Right kidney (tissue), 1 donor: ENCODE measurements at regions not wholly inside any gene's neighbourhood (a gene's known extent, or its start where the extent isn't known, plus 50 kb on each side); places are given as distances from the start of the nearest gene placed in this dataset.

ENCODE experiments used
- DNase-seq: peaks from one replicate; pipeline ENCODE4 v3.0.0-alpha.2; 2016

DNA sequence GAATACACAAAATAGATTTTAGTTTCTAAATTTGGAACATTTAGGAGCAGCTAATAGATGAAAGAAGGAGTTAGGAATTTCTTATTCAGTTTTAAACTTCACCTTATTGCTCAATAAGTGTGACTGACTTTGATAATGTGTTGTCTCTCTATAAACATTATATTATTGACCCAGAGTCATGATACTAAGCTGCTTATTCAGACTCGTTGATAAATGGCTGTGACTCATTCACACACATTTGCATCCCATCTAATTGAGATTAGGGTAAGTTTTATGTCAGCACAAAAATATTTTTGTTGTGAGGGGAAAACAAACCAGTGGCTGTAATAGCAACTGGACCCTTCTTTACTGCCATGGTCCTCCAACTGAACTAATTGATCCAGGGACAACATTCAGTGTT is 137.6 kb downstream of the GOLIM4 start:
- no peak for DNase-seq

DNA sequence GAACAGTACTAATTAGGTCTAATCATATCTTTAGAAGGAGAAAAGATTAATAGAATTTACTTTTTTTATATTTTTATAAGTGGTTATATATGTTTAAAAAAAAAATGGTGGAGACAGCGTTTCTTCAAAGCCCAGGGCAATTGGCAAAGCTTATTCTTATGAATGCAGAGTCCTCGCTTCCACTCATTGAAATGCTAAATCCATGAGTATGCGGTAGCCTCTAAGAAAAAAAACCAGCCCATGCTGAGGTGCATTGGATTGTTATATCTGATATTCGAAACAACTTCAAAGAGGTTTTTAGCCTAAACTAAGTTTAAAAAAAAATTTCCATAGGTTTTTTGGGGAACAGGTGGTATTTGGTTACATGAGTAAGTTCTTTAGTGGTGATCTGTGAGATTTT is 142.8 kb downstream of the GOLIM4 start:
- no peak for DNase-seq

DNA sequence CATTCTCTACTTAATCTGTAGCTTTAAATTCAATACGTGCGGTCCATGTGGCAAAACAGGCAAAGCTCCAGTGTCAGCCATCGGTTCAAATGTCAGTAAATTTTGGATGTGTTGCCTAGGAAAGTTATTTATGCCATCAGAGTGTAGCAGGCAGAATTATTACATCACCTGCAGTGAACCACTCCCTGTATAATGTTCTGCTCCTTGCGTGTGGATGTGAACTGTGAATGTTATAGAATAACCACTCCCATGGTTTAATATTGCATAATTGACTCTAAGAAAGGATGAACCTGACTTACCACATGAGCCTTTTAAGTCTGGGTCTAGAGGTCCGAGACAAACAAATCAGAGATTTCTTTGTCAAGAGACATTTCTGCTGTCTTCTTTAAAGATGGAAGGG is 145.5 kb downstream of the GOLIM4 start:
- no peak for DNase-seq

GRCh38 chr3:167941234-167941995 is 154.3 kb downstream of the GOLIM4 start:
- DNase-seq, result no peak

GRCh38 chr3:167940241-167940640 is 155.5 kb downstream of the GOLIM4 start:
- no peak for DNase-seq

- no peak for DNase-seq
Observed at GRCh38 chr3:167938516-167938915, 157.2 kb downstream of the GOLIM4 start.

GRCh38 chr3:167936019-167936418 is 159.7 kb downstream of the GOLIM4 start:
- DNase-seq, result no peak

GRCh38 chr3:167930453-167930852 is 165.3 kb downstream of the GOLIM4 start:
- no peak for DNase-seq

- peak; percentile 3 for DNase-seq
Observed at GRCh38 chr3:167929968-167930367, 165.8 kb downstream of the GOLIM4 start.

DNA sequence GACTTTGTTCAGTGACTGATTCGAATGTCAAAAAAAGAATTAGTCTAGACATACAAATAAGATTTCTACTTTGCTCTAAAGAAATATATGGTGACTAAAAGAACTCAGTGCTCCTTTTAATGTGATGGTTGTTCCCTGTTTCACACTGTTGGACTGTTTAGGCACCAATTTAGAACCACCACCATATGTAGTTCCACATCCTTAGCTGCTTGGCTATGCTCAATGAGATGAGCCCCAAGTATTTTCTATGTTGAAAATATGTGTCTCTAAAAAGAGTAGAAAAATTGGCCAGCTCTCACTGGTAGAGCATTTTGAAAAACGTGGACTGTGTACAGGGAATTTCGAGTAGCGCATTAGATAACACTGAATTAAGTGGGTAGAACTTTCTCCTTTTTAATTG is 167.3 kb downstream of the GOLIM4 start:
- no peak for DNase-seq

DNA sequence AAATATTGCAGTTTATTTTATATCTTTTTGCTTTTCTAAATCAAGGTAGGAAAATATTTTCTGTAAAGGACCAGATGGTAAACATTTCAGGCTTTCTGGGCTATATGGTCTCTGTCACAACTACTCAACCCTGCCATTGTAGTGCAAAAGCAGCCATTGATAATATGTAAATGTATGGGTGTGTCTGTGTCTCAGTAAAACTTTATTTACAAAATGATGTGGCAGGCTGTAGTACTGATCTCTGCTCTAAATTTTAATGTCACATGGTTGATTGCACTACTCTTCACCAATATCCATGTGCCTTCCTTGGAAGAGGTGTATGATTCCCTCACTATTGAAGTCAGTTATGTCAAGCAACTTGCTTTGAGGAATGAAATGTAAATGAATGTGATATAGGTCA is 175.0 kb downstream of the GOLIM4 start:
- DNase-seq, result no peak

- no peak for DNase-seq
Observed at GRCh38 chr3:167919590-167919989, 176.1 kb downstream of the GOLIM4 start.

DNA sequence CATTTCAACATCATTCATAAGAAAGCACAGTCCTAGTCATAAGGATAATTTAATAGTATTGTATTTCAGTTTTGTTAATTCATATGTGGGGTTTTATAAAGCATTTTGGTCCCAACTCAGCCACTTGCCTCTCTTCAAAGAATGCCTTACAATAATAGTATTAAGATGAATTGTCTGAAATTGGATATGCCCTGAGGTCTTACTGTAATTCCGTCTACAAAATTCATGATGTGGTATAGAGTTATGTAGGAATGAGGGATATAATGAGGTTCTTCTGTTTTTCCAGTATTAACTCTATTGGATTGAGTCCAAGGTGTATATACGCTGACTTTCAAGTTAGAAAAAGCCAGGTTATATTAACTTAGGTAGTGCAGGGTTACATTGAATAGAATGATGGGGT is 177.0 kb downstream of the GOLIM4 start:
- no peak for DNase-seq

DNA sequence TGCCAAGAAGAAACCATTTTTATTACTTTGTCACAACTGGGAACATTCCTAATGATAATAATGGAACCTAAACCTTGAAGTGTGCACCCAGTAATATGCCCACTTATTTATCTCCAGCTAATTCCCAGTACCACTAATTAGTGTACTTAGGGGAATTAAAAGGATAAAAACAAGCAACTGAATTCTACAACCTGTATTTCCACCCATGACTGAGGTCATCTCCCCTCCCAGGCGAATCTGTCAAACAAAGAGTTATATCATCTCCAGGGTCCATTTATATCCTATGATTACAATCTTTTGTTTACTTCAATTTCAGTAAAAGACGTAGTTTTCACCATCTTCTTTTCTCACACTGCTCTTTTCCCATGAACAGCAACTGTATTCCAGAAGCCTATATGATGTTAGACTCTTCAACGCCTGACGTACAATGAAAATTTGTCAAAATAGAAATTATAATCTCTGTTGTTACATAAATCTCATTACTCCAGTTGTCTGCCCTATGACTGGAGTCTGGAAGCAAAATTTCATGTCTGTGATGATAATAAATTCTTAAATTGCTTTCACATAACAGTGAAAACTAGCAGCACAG is 177.6 kb downstream of the GOLIM4 start:
- DNase-seq, result no peak

DNA sequence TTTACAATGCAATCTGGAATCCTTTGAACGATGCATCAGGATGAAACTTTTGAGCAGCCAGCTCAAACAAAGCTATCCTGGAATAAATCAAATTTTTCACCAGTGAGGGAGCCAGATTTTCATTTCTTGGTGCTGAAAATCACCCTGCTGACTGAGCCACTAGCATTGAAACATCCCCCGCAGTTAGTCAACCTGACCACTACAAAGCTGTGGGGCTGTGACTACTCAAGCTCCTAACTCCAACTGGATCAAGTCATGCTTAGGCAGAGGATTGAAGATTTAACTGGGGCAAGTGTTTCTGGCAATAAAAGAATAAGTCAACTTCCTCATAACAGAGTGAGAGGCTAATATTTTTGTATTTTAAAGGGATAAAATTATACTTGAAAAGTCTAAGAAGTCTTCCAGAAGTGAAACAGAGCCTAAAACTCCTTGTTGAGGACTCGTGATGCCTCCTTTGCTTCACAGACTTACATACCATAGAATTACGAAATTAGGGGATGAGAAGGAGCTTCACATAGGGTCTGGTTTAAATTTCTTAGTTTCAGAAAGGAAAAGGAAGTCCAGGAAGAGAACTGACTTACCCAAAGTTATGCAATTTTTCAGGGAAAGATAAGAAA is 177.8 kb downstream of the SERPINI1 start:
- DNase-seq, result no peak

DNA sequence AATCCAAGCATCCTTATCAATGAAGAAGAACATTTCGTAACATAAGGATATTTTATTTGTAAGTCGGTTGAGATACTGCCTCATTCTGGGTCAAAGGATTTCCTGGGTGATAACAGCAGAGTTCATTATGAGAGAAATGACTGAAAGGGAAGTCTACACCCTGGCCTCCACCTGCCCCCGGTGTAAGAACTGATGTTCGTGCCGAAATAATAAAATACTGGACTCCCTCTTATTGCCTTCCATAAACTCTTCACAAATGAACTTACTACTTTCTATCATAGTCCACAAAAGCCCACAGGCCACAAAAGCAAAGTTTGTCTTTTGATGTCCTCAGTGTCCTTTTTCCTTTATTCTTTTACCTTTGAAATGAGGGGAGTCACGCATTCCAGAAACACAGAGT is 174.4 kb downstream of the SERPINI1 start:
- DNase-seq, result no peak

GRCh38 chr3:167909504-167909896 is 174.0 kb downstream of the SERPINI1 start:
- DNase-seq, result no peak

DNA sequence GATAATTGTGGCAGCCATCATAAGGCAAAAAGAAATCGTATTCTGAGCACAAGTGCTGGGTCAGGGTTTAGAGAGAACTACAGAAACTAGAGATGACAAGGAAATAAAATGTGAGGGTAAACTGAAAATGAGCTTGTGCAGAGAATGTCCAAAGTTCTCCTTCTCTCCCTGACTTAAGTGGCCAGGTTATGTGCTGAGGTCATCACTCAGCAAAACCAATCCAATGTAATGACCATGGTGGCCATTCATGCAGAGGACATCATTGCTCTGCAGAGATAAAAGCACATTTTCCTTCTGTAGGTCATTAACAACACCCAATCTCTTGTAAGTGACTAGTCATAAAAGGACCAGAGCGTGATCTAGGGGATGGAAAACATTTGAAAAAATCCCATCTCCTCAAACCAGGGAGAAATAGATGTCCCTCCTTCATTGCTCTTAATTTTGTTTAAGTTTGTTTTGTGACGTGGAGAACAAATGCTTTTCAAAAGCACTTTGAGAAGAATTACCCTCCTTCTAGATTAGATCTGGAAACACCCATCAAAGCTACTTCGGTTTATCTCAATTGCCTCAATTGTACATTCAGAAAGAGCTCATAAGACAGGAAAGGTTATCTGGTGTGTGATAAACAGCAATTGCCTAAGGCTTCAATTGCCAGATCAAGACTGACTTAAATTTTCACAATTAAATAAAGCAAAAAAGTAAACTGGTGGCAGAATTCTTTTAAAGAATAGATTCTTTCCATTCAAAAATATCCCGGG is 173.4 kb downstream of the SERPINI1 start:
- DNase-seq, result no peak

DNA sequence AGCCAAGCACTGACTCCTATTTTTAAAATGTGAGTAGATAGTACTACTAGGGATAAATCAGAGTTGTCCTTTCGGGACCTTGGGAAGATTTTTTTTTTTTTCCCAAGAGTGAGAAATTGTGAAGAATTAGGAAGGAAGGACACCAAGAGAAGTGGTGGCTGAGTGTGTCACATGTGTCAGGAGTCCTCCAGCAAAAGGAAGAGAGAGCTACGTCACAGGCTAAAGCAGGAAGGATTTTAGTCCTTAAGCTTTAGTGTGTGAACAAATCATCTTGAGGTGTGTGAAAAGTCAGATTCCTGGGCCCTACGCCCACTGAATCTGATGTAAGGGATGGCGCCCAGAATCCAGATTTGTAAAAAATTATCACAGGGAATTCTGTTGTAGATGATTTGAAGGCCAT is 172.7 kb downstream of the SERPINI1 start:
- DNase-seq, result no peak

- DNase-seq, result no peak
Observed at GRCh38 chr3:167901138-167901537, 165.6 kb downstream of the SERPINI1 start.

DNA sequence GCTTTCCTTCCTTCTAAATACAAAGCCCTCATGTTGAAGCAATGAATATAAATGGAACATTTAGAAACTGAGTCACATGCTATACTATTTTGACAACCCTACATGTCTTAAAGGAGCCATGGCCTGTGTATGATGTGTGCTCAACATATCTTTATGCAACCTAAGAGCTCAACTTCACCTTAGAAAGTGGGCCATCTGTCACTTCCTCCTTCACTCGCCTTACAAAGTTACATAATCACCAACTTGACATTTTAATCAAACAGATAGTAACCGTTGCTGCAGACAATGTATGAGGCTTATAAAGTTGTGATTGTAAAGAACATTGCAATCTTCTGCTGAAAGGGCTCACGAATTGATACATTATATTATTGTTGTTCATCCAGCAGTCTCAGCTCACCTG is 163.6 kb downstream of the SERPINI1 start:
- no peak for DNase-seq

- DNase-seq, result no peak
Observed at GRCh38 chr3:167898091-167898490, 162.6 kb downstream of the SERPINI1 start.

- no peak for DNase-seq
Observed at GRCh38 chr3:167895684-167896083, 160.2 kb downstream of the SERPINI1 start.
